GM21515 (cell line): ENCODE measurements at regions not wholly inside any gene's neighbourhood (a gene's known extent, or its start where the extent isn't known, plus 50 kb on each side); places are given as distances from the start of the nearest gene placed in this dataset.
"Not testable (repeated sequence)": the region's sequence is repeated elsewhere in the genome, so short reads cannot be mapped to it uniquely, and the experiment has no call there.

Source experiments
- ATAC-seq: cut with Tn5 transposase; IDR thresholded peaks from one replicate; pipeline ENCODE4 v1.9.1; 2021; ENCODE audit not compliant: unreplicated experiment

GRCh38 chr17:56000411-56000810 lies 152.9 kb upstream of the ANKFN1 start:
- no peak for ATAC-seq

GRCh38 chr17:56002656-56003055 lies 150.6 kb upstream of the ANKFN1 start:
- not testable (repeated sequence) for ATAC-seq

- no peak for ATAC-seq
Measured at GRCh38 chr17:56009795-56010651, 143.3 kb upstream of the ANKFN1 start.

GRCh38 chr17:56011406-56012131 lies 141.7 kb upstream of the ANKFN1 start:
- no peak for ATAC-seq

GRCh38 chr17:56018211-56018610 lies 135.1 kb upstream of the ANKFN1 start:
- no peak for ATAC-seq

GRCh38 chr17:56020369-56020768 lies 132.9 kb upstream of the ANKFN1 start:
- no peak for ATAC-seq

GRCh38 chr17:56021681-56022190 lies 131.5 kb upstream of the ANKFN1 start:
- no peak for ATAC-seq

GRCh38 chr17:56023851-56024250 lies 129.4 kb upstream of the ANKFN1 start:
- ATAC-seq, result no peak

GRCh38 chr17:56026915-56027314 lies 126.4 kb upstream of the ANKFN1 start:
- no peak for ATAC-seq

- ATAC-seq, result no peak
Measured at GRCh38 chr17:56028837-56029236, 124.4 kb upstream of the ANKFN1 start.

GRCh38 chr17:56030009-56030624 lies 123.2 kb upstream of the ANKFN1 start:
- ATAC-seq, result no peak

GRCh38 chr17:56031636-56032035 lies 121.6 kb upstream of the ANKFN1 start:
- no peak for ATAC-seq

GRCh38 chr17:56034197-56034635 lies 119.1 kb upstream of the ANKFN1 start:
- no peak for ATAC-seq

GRCh38 chr17:56038131-56038530 lies 115.1 kb upstream of the ANKFN1 start:
- no peak for ATAC-seq

- ATAC-seq, result no peak
Measured at GRCh38 chr17:56045872-56046271, 107.4 kb upstream of the ANKFN1 start.

- ATAC-seq, result no peak
Measured at GRCh38 chr17:56047331-56047730, 105.9 kb upstream of the ANKFN1 start.

GRCh38 chr17:56057869-56058268 lies 95.4 kb upstream of the ANKFN1 start:
- ATAC-seq, result no peak

GRCh38 chr17:56064506-56064905 lies 88.8 kb upstream of the ANKFN1 start:
- no peak for ATAC-seq

GRCh38 chr17:56074361-56074890 lies 78.8 kb upstream of the ANKFN1 start:
- ATAC-seq, result no peak

- no peak for ATAC-seq
Measured at GRCh38 chr17:56076980-56077379, 76.3 kb upstream of the ANKFN1 start.

- ATAC-seq, result no peak
Measured at GRCh38 chr17:56083475-56083874, 69.8 kb upstream of the ANKFN1 start.
